Sciatic nerve (tissue), 2 donors: ENCODE measurements at regions not wholly inside any gene's neighbourhood (a gene's known extent, or its start where the extent isn't known, plus 50 kb on each side); places are given as distances from the start of the nearest gene placed in this dataset.
"Not testable (repeated sequence)": the region's sequence is repeated elsewhere in the genome, so short reads cannot be mapped to it uniquely, and the experiment has no call there.

ENCODE experiments used
- ATAC-seq: fragments of 200-7000 bp; cut with Tn5 transposase; one replicate; pipeline ENCODE4 v1.9.1; 2020; ENCODE audit warnings: mild to moderate bottlenecking, moderate library complexity
- DNase-seq: peaks from one replicate; pipeline ENCODE4 v3.0.0-alpha.2; 2020; ENCODE audit warnings: low spot score
- intact Hi-C: fragments of 100-400 bp; cut with DNase I; formaldehyde crosslinking; loops from one replicate; pipeline ENCODE4 v1.14.2; 2022
- donor health status: DM: no; HTN: no; CAD: no.
- donor health status: DM: no; HTN: no; CAD: no.

DNA sequence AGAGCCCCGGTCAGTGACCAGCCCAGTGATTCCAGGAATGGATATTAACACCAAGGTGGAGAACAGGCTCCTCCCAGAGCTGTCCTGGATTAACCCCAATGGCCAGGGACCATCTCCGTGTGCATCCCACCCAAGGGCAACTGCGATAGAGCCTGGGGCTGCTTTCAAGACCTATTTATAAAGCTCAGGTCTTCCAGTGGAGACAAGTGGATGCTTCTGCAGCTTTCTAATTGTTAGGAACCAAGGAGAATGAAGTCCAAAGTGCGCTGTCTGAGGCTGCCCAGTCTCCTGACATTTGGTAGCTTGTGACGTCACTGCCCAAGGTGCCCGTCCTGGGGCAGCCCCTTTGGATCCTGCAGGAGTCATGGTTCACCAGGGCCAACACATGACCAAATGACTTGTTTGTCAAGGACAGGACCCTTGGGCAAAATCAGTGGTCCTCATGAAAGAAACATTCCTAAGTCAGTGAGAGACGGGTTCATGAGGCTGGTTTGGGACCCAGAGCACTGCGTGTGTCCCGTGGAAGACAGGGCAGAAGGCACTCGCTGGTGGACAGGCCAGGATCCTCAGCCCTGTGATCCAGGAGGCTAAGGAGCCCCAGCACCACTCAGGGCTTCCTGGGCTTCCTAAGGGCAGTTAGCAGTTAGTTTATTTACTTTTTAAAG lies 174.9 kb downstream of the ANKRD60 start:
- ATAC-seq: no peak
- intact Hi-C loops: no loop called here
- peak; percentile 25 for DNase-seq

DNA sequence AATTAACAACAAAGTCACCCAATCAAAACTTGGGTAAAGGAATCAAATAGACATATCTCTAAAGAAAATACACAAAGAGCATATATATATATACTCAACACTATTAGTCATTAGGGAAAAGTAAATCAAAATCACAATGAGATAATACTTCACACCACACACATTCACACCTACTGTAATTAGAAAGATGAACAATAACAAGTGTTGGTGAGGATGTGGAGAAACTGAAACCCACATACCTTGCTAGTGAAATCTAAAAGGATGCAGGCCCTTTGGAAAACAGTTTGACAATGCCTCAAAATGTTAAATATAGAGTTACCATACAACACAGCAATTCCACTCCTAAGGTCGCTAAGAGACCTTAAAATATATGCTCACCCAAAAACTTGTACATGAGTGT lies 177.1 kb downstream of the ANKRD60 start:
- intact Hi-C loops: no loop called here
- ATAC-seq (no peak), DNase-seq (no peak)

DNA sequence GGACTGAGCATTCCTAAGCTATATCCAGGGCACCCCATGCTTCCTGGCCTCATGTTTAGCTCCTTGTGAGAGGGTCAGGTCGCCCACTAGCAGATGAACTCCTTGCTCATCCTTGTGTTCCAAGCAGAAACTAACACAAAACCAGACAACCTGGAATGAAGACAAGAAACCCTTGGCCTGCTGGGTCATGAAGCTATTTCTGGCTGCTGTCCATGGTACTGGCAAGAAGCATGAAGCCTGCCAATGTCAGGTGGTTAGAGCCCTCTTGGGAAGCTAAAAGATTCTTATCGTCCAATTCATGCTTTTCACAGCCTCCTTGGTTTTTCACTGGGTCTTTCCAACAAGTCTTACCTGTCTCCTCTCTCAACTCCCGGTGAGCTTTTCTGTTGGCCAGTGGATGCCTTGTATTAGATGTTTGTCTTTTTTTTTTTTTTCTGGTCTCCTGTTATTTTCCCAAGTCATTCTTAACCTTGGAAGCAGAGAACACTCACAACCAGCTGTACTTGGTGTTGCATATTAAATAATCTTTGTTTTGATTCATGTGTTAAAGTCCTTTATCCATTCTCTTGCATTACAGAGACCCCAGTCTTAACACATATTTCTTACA lies 180.3 kb downstream of the ANKRD60 start:
- intact Hi-C loops: no loop called here
- DNase-seq: peak; percentile 53

DNA sequence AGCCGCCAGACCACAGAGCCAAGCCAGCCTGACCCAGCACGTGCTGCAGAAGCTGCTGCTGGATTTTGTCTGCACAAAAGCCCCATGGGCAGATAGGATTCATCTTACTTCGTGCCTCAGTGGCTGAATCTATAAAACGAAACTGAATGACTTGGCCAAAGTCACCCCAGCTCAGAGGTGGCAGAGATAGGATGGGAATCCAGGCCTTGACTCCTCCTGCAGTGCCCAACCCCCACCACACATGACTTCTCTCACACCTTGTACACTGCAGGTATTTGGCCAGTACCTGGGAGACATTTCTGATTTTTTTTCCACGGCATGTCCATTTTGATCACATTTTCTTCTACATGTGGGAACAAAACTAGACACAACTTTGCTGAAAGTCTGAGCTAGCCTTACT lies 182.1 kb downstream of the ANKRD60 start:
- no peak for DNase-seq
- intact Hi-C loops: no loop called here
- ATAC-seq: no peak

More for the DNA sequence above, 180.3 kb downstream of the ANKRD60 start:
- ATAC-seq: no peak

DNA sequence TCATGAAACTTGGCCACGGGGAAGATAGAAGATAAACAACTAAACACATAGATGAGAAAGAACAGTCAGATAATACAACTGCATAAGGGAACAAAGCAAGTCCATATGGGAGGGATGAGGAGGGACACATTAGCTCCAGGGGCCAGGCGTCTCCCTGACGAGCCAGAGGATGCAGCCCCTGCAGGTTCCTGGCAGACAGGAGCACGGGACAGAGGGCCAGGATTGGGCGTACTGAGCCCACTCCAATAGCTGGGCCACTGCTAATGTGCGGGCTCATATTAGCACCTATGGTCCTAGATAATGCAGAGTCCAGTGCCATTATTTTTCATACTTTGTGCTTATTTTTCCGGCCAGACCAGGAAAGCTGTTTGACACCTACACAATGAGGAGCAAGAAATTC lies 182.9 kb downstream of the ANKRD60 start:
- no peak for ATAC-seq

DNA sequence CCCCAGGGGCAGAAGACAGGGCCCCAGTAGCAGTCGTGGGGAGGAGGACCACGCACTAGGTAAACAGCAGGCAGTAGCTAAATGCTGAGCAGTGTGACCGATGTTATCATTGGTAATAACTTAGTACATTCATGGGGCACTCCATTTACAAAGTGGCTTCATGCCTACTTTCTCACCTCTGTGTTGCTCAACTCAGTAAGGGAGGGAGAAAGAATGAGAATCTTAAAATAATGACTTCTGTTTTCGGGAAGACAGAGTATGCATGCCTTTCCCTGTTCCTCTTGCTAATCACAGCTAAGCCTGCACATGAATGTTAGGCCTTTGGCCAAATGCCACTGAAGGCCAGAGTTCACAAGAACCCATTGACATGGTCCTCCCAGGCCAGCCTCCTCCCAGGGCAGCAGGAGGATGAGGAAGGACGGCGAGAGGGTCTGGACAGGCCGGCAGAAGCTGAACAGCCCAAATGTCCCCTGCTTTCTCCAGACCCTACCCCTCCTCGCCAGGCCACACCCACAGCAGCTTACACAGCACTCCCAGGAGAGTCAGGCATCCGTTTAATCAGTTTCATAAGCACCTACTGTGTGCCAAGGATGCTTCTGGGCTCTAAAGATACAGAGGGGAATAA lies 183.4 kb downstream of the ANKRD60 start:
- intact Hi-C loops: no loop called here
- no peak for DNase-seq
- no peak for ATAC-seq

More for the DNA sequence above, 182.9 kb downstream of the ANKRD60 start:
- intact Hi-C loops: no loop called here
- DNase-seq: no peak

DNA sequence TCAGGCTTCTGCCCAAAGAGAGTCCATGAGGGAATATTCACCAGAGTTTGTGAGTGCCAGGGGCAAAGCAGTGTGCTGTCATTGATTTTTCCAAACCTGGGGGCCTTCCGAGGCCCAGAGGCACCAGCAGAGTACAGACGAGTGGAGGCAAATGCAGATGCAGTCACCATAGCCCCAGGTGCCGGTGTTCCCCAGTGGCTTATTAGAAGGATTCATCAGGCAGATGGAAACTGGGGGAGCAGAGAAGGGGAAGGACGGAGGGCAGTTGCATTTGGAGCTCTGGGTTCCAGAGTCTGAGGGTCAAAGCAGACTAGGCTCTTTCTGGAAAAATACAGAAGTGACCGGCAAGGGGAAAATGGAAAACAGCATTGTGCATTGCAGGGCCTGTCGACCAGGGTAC lies 184.2 kb downstream of the ANKRD60 start:
- intact Hi-C loops: no loop called here
- no peak for DNase-seq

DNA sequence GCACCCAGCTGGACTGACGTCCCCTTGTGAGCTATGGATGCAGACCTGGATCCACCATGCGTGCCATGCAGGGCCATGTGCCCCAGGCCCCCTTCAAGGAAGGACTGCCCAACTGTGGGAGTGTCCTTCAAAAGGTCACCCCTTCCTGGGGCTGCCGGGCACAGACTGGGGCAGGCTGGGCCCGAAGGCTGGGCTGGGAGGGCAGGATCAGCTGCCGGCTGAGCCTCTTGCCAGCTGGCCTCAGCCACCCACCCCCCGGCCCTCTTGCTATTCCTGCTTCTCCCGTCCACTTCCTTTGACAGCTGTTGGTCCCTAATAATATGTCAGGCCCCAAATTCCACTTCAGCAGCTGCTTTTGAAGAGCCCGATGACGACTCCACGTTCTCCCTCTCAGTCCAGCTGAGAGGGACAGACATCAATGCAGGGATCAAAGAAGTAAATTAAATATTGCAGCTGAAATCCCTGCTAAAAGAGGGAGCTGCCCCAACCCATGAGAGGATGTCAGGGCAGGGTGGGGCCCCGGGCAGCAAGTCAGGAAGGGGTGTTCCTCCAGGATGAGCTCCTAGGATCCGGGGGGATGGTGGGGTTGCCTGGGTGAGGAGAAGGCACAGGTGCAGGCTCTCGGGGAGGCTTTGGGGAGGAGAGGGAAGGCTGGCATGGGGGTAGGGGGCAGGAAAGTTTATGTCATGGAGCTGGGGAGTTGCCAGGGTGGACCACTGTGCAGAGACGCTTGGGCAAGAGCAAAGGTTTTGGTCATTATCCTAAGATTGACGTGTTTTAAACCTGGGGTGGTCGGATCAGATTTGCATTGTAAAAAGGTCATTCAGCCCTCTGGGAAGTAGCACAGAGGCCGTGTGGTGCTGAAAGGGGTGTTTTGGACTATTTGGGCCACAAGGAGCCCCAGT lies 185.0 kb downstream of the ANKRD60 start:
- intact Hi-C loops: no loop called here
- ATAC-seq (no peak), DNase-seq (no peak)

More for the DNA sequence above, 184.2 kb downstream of the ANKRD60 start:
- no peak for ATAC-seq

DNA sequence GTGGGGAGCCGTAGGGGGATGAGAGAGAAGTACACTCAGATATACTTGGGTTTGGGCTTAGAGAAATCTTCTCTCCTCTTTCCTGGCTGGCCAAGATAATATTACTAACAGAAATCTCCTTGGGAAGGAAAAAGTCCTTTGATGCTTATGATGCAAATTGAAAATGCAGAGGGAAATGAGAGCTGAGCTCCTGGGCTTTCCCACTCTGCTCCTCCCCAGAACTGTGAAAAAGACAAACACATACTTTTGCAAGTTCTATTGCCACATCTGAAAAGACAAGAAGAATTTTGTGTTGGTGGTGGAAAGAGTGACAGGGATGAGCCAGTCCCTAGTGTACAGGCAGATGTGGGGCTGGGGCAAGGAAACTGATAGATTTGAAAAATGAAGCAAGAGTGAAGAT lies 185.9 kb downstream of the ANKRD60 start:
- DNase-seq: no peak
- intact Hi-C loops: no loop called here
- peak; percentile 46 for ATAC-seq

DNA sequence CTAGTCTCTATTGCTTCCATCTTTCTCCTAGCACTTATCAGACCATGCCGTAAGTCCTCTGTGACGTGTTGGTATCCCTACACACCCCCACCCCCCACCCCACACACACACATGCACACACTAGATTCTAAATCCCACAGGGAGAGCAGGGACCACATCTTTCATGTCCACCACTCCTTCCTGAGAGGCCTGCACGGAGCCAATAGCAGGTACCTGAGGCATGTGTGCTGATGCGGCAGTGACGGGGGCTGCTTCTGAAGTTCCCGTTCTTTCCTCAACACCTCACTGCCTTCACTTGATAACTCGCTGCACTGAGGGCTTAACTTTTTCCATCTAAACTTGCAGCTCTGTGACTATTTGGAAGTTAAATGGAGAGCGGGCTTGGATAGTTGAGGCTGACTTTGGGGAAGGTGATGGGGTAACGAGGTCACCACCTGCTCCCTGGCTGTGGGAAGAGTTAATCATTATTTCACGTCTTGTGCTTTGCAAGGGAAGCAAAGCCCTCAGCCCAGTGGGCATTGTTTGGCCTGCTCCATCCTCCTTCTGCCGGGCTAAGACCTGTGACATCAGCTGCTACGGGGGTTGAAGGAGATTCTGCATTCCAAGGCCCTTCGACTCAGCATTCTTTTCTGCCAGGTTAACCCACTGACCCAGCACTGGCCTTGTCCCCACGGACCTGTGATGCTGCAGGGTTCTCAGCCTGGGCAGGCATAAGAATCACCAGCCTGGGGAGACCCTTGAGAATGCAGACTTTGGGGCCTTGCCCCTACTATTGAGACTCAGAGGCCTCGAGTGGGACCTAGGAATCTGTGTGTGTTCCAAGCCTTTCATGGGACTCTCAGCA lies 187.8 kb downstream of the ANKRD60 start:
- intact Hi-C loops: no loop called here
- DNase-seq (no peak), ATAC-seq (no peak)

DNA sequence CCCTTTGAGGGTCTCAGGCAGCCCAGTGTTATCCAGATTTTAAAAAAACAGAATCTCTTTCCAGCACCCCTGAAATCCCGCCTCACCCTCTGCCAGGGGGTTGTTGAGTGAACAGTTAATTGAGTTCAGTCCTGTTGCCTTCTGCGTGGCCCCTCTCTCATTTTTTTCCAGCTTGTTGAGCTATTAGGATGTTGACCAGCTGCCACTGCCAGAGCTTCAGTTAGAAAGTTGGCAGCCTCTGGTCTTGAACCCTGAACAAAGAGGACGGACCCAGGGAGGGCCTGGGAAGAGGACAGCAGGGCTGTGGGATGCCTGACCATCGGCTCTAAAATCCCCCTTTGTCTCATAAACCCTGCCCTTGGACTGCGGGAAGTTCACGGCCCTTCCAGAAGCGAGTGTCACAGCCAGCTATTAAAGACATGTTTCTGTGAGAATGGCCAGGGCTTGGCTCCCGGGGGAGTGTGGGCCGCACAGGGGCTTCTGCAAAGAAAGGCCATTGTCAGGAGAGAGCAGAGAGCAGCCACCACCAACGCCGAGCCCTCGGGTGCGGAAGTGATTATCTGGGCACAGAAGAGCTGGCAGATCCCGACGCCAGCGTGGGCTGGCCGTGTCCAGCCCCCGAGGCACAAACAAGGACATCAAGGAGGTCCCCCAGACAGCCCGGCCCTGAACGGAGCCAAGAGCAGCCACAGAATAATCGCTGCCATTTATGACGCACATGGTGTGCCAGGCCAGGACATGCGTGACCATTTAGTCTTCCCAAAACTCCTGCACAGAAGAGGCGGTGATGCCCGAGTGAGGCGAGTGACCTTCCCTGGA lies 189.0 kb downstream of the ANKRD60 start:
- intact Hi-C loops: no loop called here
- DNase-seq: no peak
- peak; percentile 60 for ATAC-seq

DNA sequence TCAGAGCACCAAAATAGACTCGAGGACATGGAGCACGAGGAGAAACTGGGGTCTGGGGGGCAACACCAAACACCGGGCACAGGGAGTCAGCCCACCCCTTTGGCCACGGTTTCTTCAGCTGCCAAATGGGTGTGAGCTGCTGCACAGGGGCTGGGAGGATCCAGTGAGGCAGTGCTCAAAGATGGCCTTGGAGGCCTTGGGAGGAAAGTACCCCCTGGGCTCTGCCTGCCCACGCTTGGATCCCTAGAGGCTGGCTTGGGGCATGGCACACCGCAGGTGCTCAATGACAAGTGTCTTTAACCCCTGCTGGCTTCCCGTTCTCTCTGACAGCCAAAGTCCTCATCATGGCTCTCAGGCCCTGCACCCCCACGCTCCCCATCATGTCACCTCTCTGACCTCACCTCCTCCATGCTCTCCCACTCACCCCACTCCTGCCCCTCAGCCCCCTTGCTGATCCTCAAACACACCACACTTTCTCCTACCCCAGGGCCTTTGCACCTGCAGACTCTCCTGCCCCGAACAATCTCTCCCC lies 190.3 kb downstream of the ANKRD60 start:
- intact Hi-C loops: no loop called here
- ATAC-seq (no peak), DNase-seq (no peak)

DNA sequence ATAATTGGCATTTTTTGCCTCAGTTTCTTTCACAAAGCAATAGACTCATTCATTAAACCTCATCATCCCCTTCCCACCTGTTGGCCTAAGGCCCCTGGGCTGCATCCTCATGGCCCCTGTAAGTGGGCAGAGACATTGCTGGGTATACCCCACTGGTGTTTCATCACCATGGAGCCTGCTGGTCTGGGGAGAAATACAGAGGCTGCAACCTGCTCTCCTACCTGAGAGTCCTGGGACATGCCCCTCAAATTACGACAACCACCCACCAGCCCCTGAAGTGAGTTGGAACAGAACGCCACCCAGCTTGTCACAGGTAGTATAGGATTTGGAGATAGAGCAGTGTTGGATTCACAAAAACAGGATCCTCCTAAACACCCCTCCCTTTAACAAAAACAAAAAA lies 190.8 kb downstream of the ANKRD60 start:
- DNase-seq: no peak

DNA sequence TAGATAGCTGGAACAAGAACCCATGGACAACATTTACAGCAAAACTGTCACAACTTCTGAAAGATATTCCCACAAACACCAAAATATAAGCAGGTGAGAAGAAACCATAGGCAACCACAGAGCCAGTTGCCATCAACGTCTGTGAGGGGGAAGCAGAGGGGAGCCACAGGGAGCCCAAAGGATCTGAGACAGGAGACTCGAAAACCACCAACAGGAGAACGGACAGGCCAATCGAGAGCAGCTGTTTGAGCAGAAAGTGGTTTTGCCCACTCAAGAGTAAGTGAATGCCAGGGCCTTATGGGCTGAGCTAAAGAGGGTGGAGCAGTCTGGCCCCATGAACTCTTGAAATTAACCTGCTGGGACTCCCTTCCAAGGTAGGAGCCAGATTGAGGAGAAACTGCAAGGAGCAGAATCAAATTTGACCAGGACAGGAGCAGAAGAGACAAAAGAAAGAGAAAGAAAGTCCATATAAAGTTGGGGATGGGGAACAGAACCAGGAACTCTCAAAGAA lies 195.4 kb downstream of the ANKRD60 start:
- intact Hi-C loops: no loop called here
- DNase-seq (no peak), ATAC-seq (no peak)

More for the DNA sequence above, 190.8 kb downstream of the ANKRD60 start:
- ATAC-seq: no peak
- intact Hi-C loops: no loop called here

DNA sequence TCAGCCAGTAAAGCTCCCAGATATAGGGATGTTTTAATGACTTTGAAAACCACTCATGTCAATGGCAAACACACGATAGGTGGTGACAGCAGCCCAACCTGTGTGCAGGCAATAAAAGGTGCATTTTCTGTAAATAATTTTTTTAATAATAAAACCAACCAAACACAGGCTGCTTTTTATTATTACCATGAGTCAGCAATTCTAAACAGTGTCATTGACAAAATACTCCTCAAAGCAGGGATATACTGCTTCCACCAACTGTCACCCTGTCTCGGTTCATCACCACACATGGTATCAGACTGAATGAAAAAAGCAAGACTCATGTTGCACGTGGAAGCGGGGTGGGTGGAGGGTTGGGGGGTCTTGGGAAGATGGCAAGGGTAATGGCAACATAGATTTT lies 195.9 kb downstream of the ANKRD60 start:
- DNase-seq (no peak), ATAC-seq (no peak)
- intact Hi-C loops: no loop called here

DNA sequence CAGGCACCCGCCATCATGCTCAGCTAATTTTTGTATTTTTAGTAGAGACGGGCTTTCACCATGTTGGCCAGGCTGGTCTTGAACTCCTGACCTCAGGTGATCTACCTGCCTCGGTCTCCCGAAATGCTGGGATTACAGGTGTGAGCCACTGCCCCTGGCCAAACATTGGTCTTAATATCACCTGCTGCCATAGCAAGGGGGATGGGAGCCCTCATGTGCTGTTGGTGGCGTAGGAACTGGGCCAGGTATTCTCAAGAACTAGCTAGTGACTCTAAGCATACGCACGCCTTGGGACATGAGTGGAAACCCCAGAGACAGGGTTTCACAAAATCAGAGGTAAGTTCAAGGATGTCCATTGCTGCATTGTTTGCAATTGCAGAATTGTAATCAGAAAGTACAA lies 197.1 kb downstream of the ANKRD60 start:
- DNase-seq, intact Hi-C loops, ATAC-seq: not testable (repeated sequence)

DNA sequence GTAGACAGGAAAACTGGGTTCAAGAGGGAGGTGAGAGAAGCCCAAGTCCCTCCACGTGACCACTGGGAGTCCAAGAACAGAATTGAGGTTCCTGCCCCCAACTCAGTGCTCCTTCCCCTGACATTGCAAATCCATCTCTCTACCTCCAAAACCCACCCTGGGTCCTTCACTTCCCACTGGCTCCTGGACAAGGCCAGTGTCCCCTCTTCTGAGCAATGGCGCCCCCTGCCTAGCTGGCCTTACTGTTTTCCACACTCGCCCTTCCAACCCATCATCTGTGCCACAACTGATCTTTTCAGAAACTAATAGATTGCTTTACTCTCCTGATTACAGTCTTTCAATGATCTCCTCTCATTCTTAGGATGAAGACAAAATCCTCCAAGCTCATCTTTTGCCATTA lies 200.3 kb downstream of the ANKRD60 start:
- DNase-seq (no peak), ATAC-seq (no peak)
- intact Hi-C loops: no loop called here
